ENCODE measurements at regions not wholly inside any gene's neighbourhood (a gene's known extent, or its start where the extent isn't known, plus 50 kb on each side); places are given as distances from the start of the nearest gene placed in this dataset.

- DNase-seq (ENCODE audit: low read depth) = no peak
Observed at GRCh38 chr4:138689593-138689992, 326.0 kb upstream of the NOCT start.

- no peak for DNase-seq (ENCODE audit: low read depth)
Observed at GRCh38 chr4:138689187-138689586, 326.4 kb upstream of the NOCT start.

- no peak for DNase-seq (ENCODE audit: low read depth)
Observed at GRCh38 chr4:138688408-138689085, 327.0 kb upstream of the NOCT start.

- DNase-seq (ENCODE audit: low read depth) = no peak
Observed at GRCh38 chr4:138686106-138686835, 329.3 kb upstream of the NOCT start.

- DNase-seq (ENCODE audit: low read depth) = no peak
Observed at GRCh38 chr4:138685316-138685715, 330.3 kb upstream of the NOCT start.

GRCh38 chr4:138680989-138681604 lies 334.5 kb upstream of the NOCT start:
- DNase-seq (ENCODE audit: low read depth) = peak; percentile 60

- no peak for DNase-seq (ENCODE audit: low read depth)
Observed at GRCh38 chr4:138680256-138680655, 335.3 kb upstream of the NOCT start.

GRCh38 chr4:138678985-138679746 lies 336.4 kb upstream of the NOCT start:
- no peak for DNase-seq (ENCODE audit: low read depth)

GRCh38 chr4:138677748-138678147 lies 337.8 kb upstream of the NOCT start:
- no peak for DNase-seq (ENCODE audit: low read depth)

GRCh38 chr4:138677212-138677611 lies 338.4 kb upstream of the NOCT start:
- DNase-seq (ENCODE audit: low read depth) = no peak

- DNase-seq (ENCODE audit: low read depth) = no peak
Observed at GRCh38 chr4:138675685-138676084, 339.9 kb upstream of the NOCT start.

- DNase-seq (ENCODE audit: low read depth) = no peak
Observed at GRCh38 chr4:138674209-138674608, 341.4 kb upstream of the NOCT start.

- DNase-seq (ENCODE audit: low read depth) = no peak
Observed at GRCh38 chr4:138673053-138673452, 342.5 kb upstream of the NOCT start.

GRCh38 chr4:138672393-138672976 lies 343.1 kb upstream of the NOCT start:
- DNase-seq (ENCODE audit: low read depth) = no peak

- DNase-seq (ENCODE audit: low read depth) = no peak
Observed at GRCh38 chr4:138671606-138672084, 343.9 kb upstream of the NOCT start.

- no peak for DNase-seq (ENCODE audit: low read depth)
Observed at GRCh38 chr4:138671106-138671505, 344.5 kb upstream of the NOCT start.

GRCh38 chr4:138670681-138671080 lies 344.9 kb upstream of the NOCT start:
- no peak for DNase-seq (ENCODE audit: low read depth)

- no peak for DNase-seq (ENCODE audit: low read depth)
Observed at GRCh38 chr4:138669479-138670315, 345.9 kb upstream of the NOCT start.

- no peak for DNase-seq (ENCODE audit: low read depth)
Observed at GRCh38 chr4:138668309-138668708, 347.3 kb upstream of the NOCT start.

- DNase-seq (ENCODE audit: low read depth) = no peak
Observed at GRCh38 chr4:138666366-138666765, 349.2 kb upstream of the NOCT start.

GRCh38 chr4:138665851-138666250 lies 349.7 kb upstream of the NOCT start:
- no peak for DNase-seq (ENCODE audit: low read depth)
